Ovary (tissue), 3 donors: ENCODE measurements at regions not wholly inside any gene's neighbourhood (a gene's known extent, or its start where the extent isn't known, plus 50 kb on each side); places are given as distances from the start of the nearest gene placed in this dataset.

Experiments
- CTCF ChIP-seq, 3 donors: fragments of 450-650 bp in 2 of 3; fragments of 200-600 bp in 1 of 3; IDR thresholded peaks; one replicate each; pipeline versions ENCODE4 v1.5.1 to v1.8.0; 2016 to 2022; ENCODE audit warnings: antibody characterized with exemption in 3 of 3, mild to moderate bottlenecking in 1 of 3
- EP300 ChIP-seq: sonication (generic); formaldehyde crosslinking; IDR thresholded peaks from one replicate; pipeline ENCODE4 v1.6.1; 2017; ENCODE audit warnings: antibody characterized with exemption
- POLR2A ChIP-seq: fragments of 450-650 bp; IDR thresholded peaks from one replicate; pipeline ENCODE4 v1.6.1; 2017; ENCODE audit warnings: antibody characterized with exemption, mild to moderate bottlenecking, moderate library complexity
- donor health status: DM: no; HTN: no; CAD: no.

DNA sequence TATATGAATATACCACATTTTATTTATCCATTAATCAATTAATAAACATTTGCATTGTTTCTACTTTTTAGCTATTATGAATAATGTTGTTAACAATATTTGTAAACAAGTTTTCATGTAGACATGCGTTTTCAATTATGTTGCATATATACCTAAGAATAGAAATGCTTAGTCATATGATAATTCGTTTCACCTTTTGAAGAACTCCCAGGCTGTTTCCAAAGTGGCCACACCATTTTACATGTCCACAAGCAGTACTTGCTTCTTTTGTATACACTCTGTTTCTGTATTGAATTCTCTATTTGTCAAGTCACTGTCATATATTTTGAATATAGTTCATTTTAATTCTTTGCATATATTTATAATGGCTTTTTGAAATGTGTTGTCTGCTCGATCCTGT, 206.9 kb upstream of the ZBTB20 start:
- TF ChIP-seq CTCF (IDR thresholded peaks at IDR 0.05): no peak
- no peak for TF ChIP-seq EP300
- TF ChIP-seq POLR2A: no peak
